ENCODE measurements at regions not wholly inside any gene's neighbourhood (a gene's known extent, or its start where the extent isn't known, plus 50 kb on each side); places are given as distances from the start of the nearest gene placed in this dataset.

- intact Hi-C loops (cut with micrococcal nuclease; ENCODE audit: unreplicated experiment) = no loop called here
- CTCF ChIA-PET (ENCODE audit: unreplicated experiment) = no interaction called here
- no peak overlapping the region for H3K4me3 ChIP-seq (ENCODE audit: low read depth, low read length, poor library complexity, severe bottlenecking)
- no peaks in the 10 kb centered on the region for H3K4me1 ChIP-seq (ENCODE audit: insufficient read depth, low read length, poor library complexity, severe bottlenecking)
- no TSS peak for BruUV-seq (replicated peaks)
- no peaks in the 10 kb centered on the region for H3K9me3 ChIP-seq (ENCODE audit: low read length)
- no peaks in the 10 kb centered on the region for H3K9me2 ChIP-seq (ENCODE audit: insufficient read depth, low read length)
- H3K4me2 ChIP-seq (ENCODE audit: low read length) = no peak overlapping the region
- no peak for TF ChIP-seq EZH2phosphoT487 (IDR thresholded peaks at IDR 0.05; ENCODE audit: borderline replicate concordance, low read depth, low read length)
- TF ChIP-seq CTCF (conservative IDR thresholded peaks at IDR 0.05; ENCODE audit: low read length) = no peak
- H2AFZ ChIP-seq (ENCODE audit: low read length) = no peak overlapping the region
- DNase-seq (ENCODE audit: low spot score) = no peak
- no peak overlapping the region for H3K27ac ChIP-seq (ENCODE audit: low read depth, low read length, poor library complexity, severe bottlenecking)
- no peaks in the 10 kb centered on the region for H4K20me1 ChIP-seq (ENCODE audit: insufficient read depth, low read length)
- H3K79me2 ChIP-seq (ENCODE audit: insufficient read depth, low read depth, low read length) = no peaks in the 10 kb centered on the region
- POLR2A ChIA-PET = interaction anchor here (1.0 kb wide), 1 partner anchor 305 kb away, joined by 3 read pairs; no protein-coding TSS in a partner anchor
- H3K36me3 ChIP-seq (ENCODE audit: insufficient read depth, low read length) = no peaks in the 10 kb centered on the region
Observed at GRCh38 chr4:103918214-103918613, 198.4 kb upstream of the TACR3 start.

- intact Hi-C loops (cut with micrococcal nuclease; ENCODE audit: unreplicated experiment) = no loop called here
- no peaks in the 10 kb centered on the region for H3K79me2 ChIP-seq (ENCODE audit: insufficient read depth, low read depth, low read length)
- H3K9me2 ChIP-seq (ENCODE audit: insufficient read depth, low read length) = no peaks in the 10 kb centered on the region
- no peak overlapping the region for H3K4me2 ChIP-seq (ENCODE audit: low read length)
- DNase-seq (ENCODE audit: low spot score) = peak; percentile 14
- H3K4me1 ChIP-seq (ENCODE audit: insufficient read depth, low read length, poor library complexity, severe bottlenecking) = no peaks in the 10 kb centered on the region
- TF ChIP-seq EZH2phosphoT487 (IDR thresholded peaks at IDR 0.05; ENCODE audit: borderline replicate concordance, low read depth, low read length) = no peak
- TF ChIP-seq CTCF (conservative IDR thresholded peaks at IDR 0.05; ENCODE audit: low read length) = peak; percentile 83
- CTCF ChIA-PET (ENCODE audit: unreplicated experiment) = no interaction called here
- POLR2A ChIA-PET = no interaction called here
- H2AFZ ChIP-seq (ENCODE audit: low read length) = no peak overlapping the region
- no peak overlapping the region for H3K27ac ChIP-seq (ENCODE audit: low read depth, low read length, poor library complexity, severe bottlenecking)
- H3K36me3 ChIP-seq (ENCODE audit: insufficient read depth, low read length) = no peaks in the 10 kb centered on the region
- no peak overlapping the region for H3K4me3 ChIP-seq (ENCODE audit: low read depth, low read length, poor library complexity, severe bottlenecking)
- no peaks in the 10 kb centered on the region for H3K9me3 ChIP-seq (ENCODE audit: low read length)
- no TSS peak for BruUV-seq (replicated peaks)
- no peaks in the 10 kb centered on the region for H4K20me1 ChIP-seq (ENCODE audit: insufficient read depth, low read length)
Observed at GRCh38 chr4:103915224-103915869, 195.6 kb upstream of the TACR3 start.

- DNase-seq (ENCODE audit: low spot score) = no peak
- no peak for TF ChIP-seq EZH2phosphoT487 (IDR thresholded peaks at IDR 0.05; ENCODE audit: borderline replicate concordance, low read depth, low read length)
- no peak for TF ChIP-seq CTCF (conservative IDR thresholded peaks at IDR 0.05; ENCODE audit: low read length)
- Histone ChIP-seq H2AFZ (ENCODE audit: low read length) (no peak overlapping the region), H3K4me2 (ENCODE audit: low read length) (no peak overlapping the region), H3K79me2 (ENCODE audit: insufficient read depth, low read depth, low read length) (no peaks in the 10 kb centered on the region), H3K36me3 (ENCODE audit: insufficient read depth, low read length) (no peaks in the 10 kb centered on the region), H4K20me1 (ENCODE audit: insufficient read depth, low read length) (no peaks in the 10 kb centered on the region), H3K9me3 (ENCODE audit: low read length) (no peaks in the 10 kb centered on the region), H3K9me2 (ENCODE audit: insufficient read depth, low read length) (no peaks in the 10 kb centered on the region), H3K4me1 (ENCODE audit: insufficient read depth, low read length, poor library complexity, severe bottlenecking) (no peaks in the 10 kb centered on the region), H3K27ac (ENCODE audit: low read depth, low read length, poor library complexity, severe bottlenecking) (no peak overlapping the region), H3K4me3 (ENCODE audit: low read depth, low read length, poor library complexity, severe bottlenecking) (no peak overlapping the region)
- ChIA-PET POLR2A (interaction anchor here (1.5 kb wide), 1 partner anchor 35 kb away, joined by 3 read pairs; no protein-coding TSS in a partner anchor), CTCF (ENCODE audit: unreplicated experiment) (no interaction called here)
- intact Hi-C loops (cut with micrococcal nuclease; ENCODE audit: unreplicated experiment) = no loop called here
- no TSS peak for BruUV-seq (replicated peaks)
Observed at GRCh38 chr4:103907414-103907813, 187.6 kb upstream of the TACR3 start.

All from OCI-LY7 (cell line).